A549 (cell line): ENCODE measurements at regions not wholly inside any gene's neighbourhood (a gene's known extent, or its start where the extent isn't known, plus 50 kb on each side); places are given as distances from the start of the nearest gene placed in this dataset.

Experiments used
- CHD2 ChIP-seq: fragments of 150-350 bp; IDR thresholded peaks from 2 replicates; pipeline ENCODE4 v1.6.1; 2014; ENCODE audit warnings: low read length; ENCODE audit not compliant: partially characterized antibody
- ESRRA ChIP-seq: fragments of 150-350 bp; IDR thresholded peaks from 2 replicates; pipeline ENCODE4 v1.6.1; 2014; ENCODE audit warnings: mild to moderate bottlenecking, low read length, borderline replicate concordance
- JUNB ChIP-seq: fragments of >200 bp; sonication (Bioruptor Twin); formaldehyde crosslinking; IDR thresholded peaks from 2 replicates; pipeline ENCODE4 v1.6.1; 2016
- MAX ChIP-seq: IDR thresholded peaks from 2 replicates; pipeline ENCODE4 v1.6.1; 2012
- POLR2A ChIP-seq: IDR thresholded peaks from 2 replicates; pipeline ENCODE4 v1.6.1; 2012; ENCODE audit warnings: mild to moderate bottlenecking, low read length
- RAD21 ChIP-seq, 2 experiments: fragments of >200 bp in 1 of 2; sonication (Bioruptor Twin) in 1 of 2; formaldehyde crosslinking in 1 of 2; IDR thresholded peaks in 1 of 2; conservative IDR thresholded peaks in 1 of 2; 2 replicates in 1 of 2; 3 replicates in 1 of 2; pipeline ENCODE4 v1.6.1; 2012 to 2018; ENCODE audit warnings: inconsistent platforms in 1 of 2
- RCOR1 ChIP-seq: fragments of 150-350 bp; IDR thresholded peaks from 2 replicates; pipeline ENCODE4 v1.6.1; 2014; ENCODE audit warnings: antibody characterized with exemption, low read length, low read depth
- SMC3 ChIP-seq: fragments of >200 bp; sonication (Bioruptor Twin); formaldehyde crosslinking; IDR thresholded peaks from 3 replicates; pipeline ENCODE4 v1.6.1; 2018; ENCODE audit warnings: inconsistent platforms

GRCh38 chr1:38667626-38668025 lies 191.9 kb downstream of the RRAGC start:
- no peak for TF ChIP-seq ESRRA
- no peak for TF ChIP-seq SMC3
- no peak for TF ChIP-seq CHD2
- TF ChIP-seq RAD21 (conservative IDR thresholded peaks at IDR 0.05 in 1 of 2, IDR thresholded peaks at IDR 0.05 in 1 of 2), result no peak
- TF ChIP-seq RCOR1, result no peak
- no peak for TF ChIP-seq JUNB
- no peak for TF ChIP-seq POLR2A
- TF ChIP-seq MAX, result no peak
